Muscle layer of colon (tissue), 2 donors: ENCODE measurements at regions not wholly inside any gene's neighbourhood (a gene's known extent, or its start where the extent isn't known, plus 50 kb on each side); places are given as distances from the start of the nearest gene placed in this dataset.

ENCODE experiments used
- H3K27ac ChIP-seq: one replicate; pipeline ENCODE4 v1.7.0; 2013; ENCODE audit warnings: low read depth, mild to moderate bottlenecking, low read length, moderate library complexity
- H3K27me3 ChIP-seq, 2 donors: one replicate each; pipeline ENCODE4 v1.7.0; 2013; ENCODE audit warnings: low read length in 2 of 2, mild to moderate bottlenecking in 2 of 2; ENCODE audit not compliant: insufficient read depth in 2 of 2, control insufficient read depth in 1 of 2
- H3K36me3 ChIP-seq: one replicate; pipeline ENCODE4 v1.7.0; 2013; ENCODE audit warnings: mild to moderate bottlenecking, low read length; ENCODE audit not compliant: insufficient read depth
- H3K4me1 ChIP-seq: one replicate; pipeline ENCODE4 v1.7.0; 2013; ENCODE audit warnings: mild to moderate bottlenecking, low read length; ENCODE audit not compliant: insufficient read depth
- H3K4me3 ChIP-seq, 2 donors: one replicate each; pipeline ENCODE4 v1.7.0; 2013; ENCODE audit warnings: low read length in 2 of 2, low read depth in 1 of 2, mild to moderate bottlenecking in 1 of 2, moderate library complexity in 1 of 2
- H3K9ac ChIP-seq: one replicate; pipeline ENCODE4 v1.7.0; 2013; ENCODE audit warnings: low read length
- H3K9me3 ChIP-seq: one replicate; pipeline ENCODE4 v1.7.0; 2013; ENCODE audit warnings: mild to moderate bottlenecking, low read length
- donor health status: abdominal sarcoma.
- donor health status: Adenocarcinoma of cecum.

DNA sequence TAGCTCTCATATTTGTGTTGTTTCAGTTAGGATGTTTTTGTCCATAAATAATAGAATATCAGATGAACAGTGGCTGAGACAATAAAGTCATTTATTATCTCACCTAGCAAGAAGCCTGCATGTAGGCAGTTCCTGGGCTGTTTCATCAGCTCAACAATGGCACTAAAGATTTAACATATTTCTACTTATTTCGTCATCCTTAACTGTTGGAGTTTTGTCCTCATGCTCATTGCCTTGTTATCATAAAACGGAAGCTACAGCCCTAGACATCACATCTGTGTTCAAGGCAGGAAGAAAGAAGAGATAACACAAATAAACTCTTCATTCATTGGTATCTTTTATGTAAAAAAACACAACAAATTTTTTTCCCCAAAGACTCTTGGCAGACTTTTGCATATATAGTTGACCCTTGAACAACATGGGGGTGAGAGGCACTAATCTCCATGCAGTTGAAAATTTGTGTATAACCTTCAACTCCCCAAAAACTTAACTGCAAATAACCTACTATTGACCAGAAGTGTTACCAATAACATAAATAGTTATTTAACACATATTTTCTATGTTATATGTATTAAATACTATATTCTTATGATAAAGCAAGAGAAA lies 277.2 kb upstream of the ADRA1B start:
- H3K9ac ChIP-seq: no peak overlapping the region
- no peak overlapping the region for H3K4me3 ChIP-seq
- no peaks in the 10 kb centered on the region for H3K27me3 ChIP-seq
- no peaks in the 10 kb centered on the region for H3K4me1 ChIP-seq
- no peaks in the 10 kb centered on the region for H3K36me3 ChIP-seq
- no peaks in the 10 kb centered on the region for H3K9me3 ChIP-seq
- no peak overlapping the region for H3K27ac ChIP-seq

DNA sequence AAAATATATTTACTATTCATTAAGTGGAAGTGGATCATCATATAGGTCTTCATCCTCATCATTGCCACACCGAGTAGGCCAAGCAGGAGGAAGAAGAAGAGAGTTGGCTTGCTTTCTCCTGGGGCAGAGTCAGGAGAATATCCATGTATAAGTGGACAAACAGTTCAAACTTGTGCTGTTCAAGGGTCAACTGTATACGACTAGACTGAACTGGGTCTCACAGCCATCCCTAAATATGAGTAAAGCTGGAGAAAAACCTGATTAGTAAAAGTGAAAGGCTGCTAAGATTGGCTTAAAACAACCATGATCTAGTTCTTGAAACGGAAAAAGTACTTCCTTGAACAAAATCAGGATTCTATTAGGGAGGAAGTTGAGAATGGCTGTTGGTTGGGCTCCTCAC lies 276.7 kb upstream of the ADRA1B start:
- Histone ChIP-seq H3K27ac (no peak overlapping the region), H3K4me1 (no peaks in the 10 kb centered on the region), H3K9me3 (no peaks in the 10 kb centered on the region), H3K27me3 (no peaks in the 10 kb centered on the region), H3K36me3 (no peaks in the 10 kb centered on the region), H3K4me3 (no peak overlapping the region), H3K9ac (no peak overlapping the region)

DNA sequence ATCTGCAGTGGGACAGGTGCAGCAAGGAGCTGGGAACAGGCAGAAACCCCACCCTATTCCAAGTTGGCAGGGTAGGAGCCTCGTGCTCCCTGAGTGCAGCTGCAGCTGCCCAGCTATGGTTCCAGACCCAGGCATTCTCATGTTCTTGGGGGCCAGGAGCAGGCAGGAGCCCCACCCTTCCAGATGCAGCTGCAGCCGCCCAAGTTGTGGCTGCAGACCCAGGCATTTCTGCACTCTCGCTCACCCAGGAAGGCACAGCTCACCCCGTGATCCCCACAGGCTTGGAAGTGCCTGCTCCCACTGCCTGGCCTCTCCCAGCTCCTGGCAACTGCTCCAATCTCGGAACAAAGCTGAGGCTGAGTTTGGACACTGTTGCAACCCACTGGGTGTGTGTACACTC lies 275.8 kb upstream of the ADRA1B start:
- H3K36me3 ChIP-seq: no peaks in the 10 kb centered on the region
- H3K27ac ChIP-seq: no peak overlapping the region
- no peak overlapping the region for H3K9ac ChIP-seq
- no peaks in the 10 kb centered on the region for H3K4me1 ChIP-seq
- H3K9me3 ChIP-seq: no peaks in the 10 kb centered on the region
- no peaks in the 10 kb centered on the region for H3K27me3 ChIP-seq
- no peak overlapping the region for H3K4me3 ChIP-seq

DNA sequence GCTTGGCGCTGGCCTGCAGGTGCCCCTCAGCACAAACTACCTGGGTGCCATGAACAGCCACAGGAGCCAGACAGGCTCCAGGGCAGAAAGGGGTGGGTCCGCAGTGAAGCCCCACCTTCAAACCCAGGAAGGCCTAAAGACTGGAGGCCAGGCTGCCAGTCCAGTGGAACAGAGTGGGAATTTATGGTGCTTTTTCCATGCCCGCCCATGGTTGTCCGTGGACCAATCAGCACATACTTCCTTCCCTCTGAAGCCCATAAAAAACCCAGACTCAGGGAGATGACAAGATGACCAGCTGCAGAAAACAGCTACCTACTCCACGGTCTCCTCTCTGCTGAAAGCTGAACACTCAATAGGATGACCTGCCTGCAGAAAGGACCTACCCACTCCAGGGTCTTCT lies 275.4 kb upstream of the ADRA1B start:
- H3K9me3 ChIP-seq: no peaks in the 10 kb centered on the region
- H3K9ac ChIP-seq: no peak overlapping the region
- no peaks in the 10 kb centered on the region for H3K27me3 ChIP-seq
- no peaks in the 10 kb centered on the region for H3K4me1 ChIP-seq
- no peak overlapping the region for H3K4me3 ChIP-seq
- no peaks in the 10 kb centered on the region for H3K36me3 ChIP-seq
- H3K27ac ChIP-seq: no peak overlapping the region

DNA sequence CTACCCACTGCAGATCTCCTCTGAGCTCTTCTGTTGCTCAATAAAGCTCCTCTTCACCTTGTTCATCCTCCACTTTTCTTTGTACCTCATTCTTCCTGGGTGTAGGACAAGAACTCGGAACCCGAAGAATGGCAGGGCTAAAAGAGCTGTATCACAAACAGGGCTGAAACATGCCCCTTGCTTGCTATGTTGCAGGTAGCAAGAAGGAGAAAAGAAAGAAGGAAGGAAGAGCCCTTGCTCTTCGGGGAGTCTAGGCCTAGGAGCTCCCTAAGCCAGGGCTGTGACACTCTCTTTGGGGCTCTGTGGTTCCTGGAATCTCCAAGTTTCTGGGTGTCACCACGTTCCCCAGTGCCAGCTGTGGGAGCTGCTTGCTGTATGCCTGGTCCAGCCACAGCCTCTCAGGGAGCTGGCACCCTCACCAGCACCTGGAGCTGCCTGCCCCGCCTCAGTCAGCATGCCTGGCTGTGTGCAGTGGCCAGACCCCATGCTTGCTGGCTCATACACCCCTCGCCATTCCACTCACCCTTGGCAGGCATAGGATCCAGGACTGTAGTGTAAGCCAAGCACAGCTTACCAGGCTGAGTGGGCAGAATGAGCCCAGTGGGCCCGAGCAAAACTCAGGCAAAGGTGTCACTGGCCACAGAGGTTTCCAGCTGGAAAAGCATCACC lies 274.8 kb upstream of the ADRA1B start:
- Histone ChIP-seq H3K9me3 (no peaks in the 10 kb centered on the region), H3K9ac (no peak overlapping the region), H3K27me3 (no peaks in the 10 kb centered on the region), H3K4me1 (no peaks in the 10 kb centered on the region), H3K4me3 (no peak overlapping the region), H3K27ac (no peak overlapping the region), H3K36me3 (no peaks in the 10 kb centered on the region)

DNA sequence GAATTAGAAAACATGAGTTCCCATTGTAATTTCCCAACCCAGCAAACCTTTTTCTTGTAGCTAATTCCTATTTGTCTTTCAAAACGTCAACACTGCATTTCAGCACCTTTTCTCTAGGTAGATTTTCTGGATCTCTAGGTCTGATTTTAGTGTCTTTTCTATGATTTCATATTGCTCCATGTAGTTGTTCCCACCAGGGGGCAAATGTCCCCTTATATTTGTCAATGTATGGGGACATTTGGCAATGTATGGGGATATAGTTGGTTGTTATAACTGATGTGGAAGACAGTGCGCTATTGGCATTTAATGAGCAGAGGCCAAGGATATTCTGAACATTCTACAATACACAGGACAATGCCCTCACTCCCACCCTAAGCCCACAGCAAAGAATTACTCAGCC lies 273.9 kb upstream of the ADRA1B start:
- no peaks in the 10 kb centered on the region for H3K36me3 ChIP-seq
- no peaks in the 10 kb centered on the region for H3K4me1 ChIP-seq
- H3K27ac ChIP-seq: no peak overlapping the region
- H3K27me3 ChIP-seq: no peaks in the 10 kb centered on the region
- H3K9ac ChIP-seq: no peak overlapping the region
- no peaks in the 10 kb centered on the region for H3K9me3 ChIP-seq
- no peak overlapping the region for H3K4me3 ChIP-seq

DNA sequence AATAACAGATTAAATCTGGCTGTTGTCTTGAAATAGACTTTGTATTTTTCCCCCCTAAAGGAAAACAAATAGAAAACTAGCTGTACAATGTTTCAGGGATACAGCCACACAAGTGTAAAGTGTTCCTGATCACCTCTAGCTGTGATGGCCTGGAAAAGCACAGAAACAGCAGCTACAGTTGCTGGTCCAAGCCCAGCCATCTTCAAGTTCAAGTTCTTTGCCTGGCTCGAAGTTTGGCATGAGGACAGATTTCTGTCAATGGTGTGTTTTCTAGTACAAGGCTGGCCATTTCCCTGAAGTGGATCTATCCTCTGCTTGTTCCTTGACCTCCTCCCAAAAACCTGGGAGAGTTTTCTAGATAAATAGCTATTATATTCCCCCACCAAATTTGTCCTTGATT lies 272.2 kb upstream of the ADRA1B start:
- H3K9ac ChIP-seq: no peak overlapping the region
- H3K4me1 ChIP-seq: no peaks in the 10 kb centered on the region
- no peak overlapping the region for H3K27ac ChIP-seq
- no peak overlapping the region for H3K4me3 ChIP-seq
- H3K36me3 ChIP-seq: no peaks in the 10 kb centered on the region
- H3K27me3 ChIP-seq: no peaks in the 10 kb centered on the region
- H3K9me3 ChIP-seq: no peaks in the 10 kb centered on the region

DNA sequence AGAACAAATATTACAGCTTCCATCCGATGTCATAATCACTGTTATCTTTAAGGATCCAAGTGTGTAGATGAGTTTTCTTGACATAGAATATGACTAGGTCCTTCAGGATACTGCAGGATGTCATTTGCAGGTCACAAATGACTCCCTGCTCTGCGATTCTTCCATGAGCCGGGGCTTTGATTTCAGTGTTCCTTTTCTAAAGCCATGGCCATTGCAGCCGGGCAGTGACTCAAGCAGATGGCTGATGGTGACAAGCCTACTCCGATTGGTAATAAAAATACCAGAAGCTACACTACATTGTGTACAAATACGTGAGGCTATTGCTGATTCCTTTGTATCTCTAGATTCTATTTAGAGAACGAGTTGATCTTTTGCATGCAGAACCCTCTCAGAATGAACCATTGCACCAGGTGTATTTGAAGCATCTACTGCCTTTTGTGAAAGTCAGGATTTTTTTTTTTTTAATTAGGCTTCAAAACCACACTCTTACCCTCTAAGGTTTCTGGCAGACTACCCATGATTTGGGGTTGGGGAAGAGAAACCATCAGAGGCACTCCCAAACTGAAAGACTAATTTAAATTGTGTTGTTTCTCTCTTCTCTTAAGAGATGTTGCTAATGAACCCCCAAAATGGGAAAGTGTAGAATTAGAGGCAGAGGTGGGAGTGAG lies 271.0 kb upstream of the ADRA1B start:
- no peaks in the 10 kb centered on the region for H3K36me3 ChIP-seq
- no peak overlapping the region for H3K4me3 ChIP-seq
- no peak overlapping the region for H3K27ac ChIP-seq
- H3K9ac ChIP-seq: no peak overlapping the region
- H3K9me3 ChIP-seq: no peaks in the 10 kb centered on the region
- no peaks in the 10 kb centered on the region for H3K4me1 ChIP-seq
- H3K27me3 ChIP-seq: no peaks in the 10 kb centered on the region

DNA sequence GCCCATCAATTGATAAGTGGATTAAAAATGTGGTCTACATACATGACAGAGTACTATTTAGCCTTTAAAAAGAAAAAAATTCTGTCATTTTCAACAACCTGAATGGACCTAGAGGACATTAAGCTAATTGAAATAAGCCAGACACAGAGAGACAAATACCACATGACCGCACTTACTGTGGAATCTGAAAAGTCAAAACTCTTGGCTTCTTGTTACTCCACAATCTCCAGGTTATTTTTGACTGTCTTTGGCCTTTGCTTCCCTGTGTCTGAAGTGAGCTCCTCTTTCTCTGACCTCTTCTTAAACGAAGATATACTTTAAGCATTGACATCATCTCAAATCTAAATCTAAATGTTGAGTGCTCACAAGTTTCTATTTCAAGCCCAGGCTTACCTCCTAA lies 265.5 kb upstream of the ADRA1B start:
- no peaks in the 10 kb centered on the region for H3K27me3 ChIP-seq
- no peak overlapping the region for H3K27ac ChIP-seq
- no peak overlapping the region for H3K9ac ChIP-seq
- no peaks in the 10 kb centered on the region for H3K4me1 ChIP-seq
- no peaks in the 10 kb centered on the region for H3K9me3 ChIP-seq
- no peaks in the 10 kb centered on the region for H3K36me3 ChIP-seq
- H3K4me3 ChIP-seq: no peak overlapping the region

DNA sequence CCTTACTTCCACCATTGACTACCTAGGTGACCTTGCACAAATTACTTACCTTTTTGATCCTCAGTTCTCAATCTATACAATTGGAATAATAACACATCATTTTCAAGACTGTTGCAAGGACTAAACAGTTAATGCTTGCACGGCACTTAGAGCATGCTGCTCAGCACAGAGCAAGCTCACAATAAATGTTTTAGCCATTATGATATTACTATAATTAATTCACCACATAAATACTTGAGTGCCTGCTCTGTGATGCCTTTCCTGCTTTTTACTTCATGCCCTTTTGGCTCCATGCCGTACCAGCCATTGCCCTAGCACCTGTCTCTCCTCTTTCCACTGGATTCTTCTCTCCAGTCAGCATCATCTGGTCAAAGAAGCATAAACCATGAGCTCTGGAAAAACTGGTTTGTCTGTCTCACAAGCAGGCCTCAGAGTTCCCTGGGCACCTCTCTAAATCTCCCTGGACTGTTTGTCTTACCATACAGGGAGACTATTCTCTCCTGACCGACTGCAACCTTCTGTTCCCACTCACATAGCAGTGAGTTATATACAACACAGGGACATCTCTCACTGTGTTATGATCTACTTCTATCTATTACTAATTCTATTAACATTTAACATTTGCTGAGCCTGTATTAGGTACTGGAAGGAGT lies 260.4 kb upstream of the ADRA1B start:
- Histone ChIP-seq H3K27ac (no peak overlapping the region), H3K27me3 (no peaks in the 10 kb centered on the region), H3K4me1 (no peaks in the 10 kb centered on the region), H3K4me3 (no peak overlapping the region), H3K36me3 (no peaks in the 10 kb centered on the region), H3K9ac (no peak overlapping the region), H3K9me3 (no peaks in the 10 kb centered on the region)

DNA sequence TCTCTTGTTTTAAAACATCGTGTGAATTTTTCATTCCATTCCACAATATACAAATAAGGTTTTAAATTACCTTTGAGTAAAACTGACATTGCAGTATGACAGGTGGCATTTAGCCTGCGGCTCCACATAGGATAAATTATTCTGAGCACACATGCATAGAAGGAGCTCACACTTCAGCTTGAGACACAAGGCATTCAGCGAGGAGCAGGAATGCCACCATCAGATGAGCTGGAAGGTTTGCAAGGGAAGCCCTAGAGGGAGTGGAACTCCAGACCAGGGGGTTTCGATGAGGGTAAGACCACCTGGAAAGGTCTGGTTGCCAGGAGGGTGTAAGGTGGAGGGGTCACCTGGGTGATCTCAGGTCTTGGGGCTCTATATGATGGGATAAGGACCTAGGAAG lies 259.0 kb upstream of the ADRA1B start:
- no peaks in the 10 kb centered on the region for H3K4me1 ChIP-seq
- H3K27ac ChIP-seq: no peak overlapping the region
- H3K36me3 ChIP-seq: no peaks in the 10 kb centered on the region
- no peaks in the 10 kb centered on the region for H3K9me3 ChIP-seq
- H3K9ac ChIP-seq: no peak overlapping the region
- no peaks in the 10 kb centered on the region for H3K27me3 ChIP-seq
- no peak overlapping the region for H3K4me3 ChIP-seq
